HCT116 (cell line): ENCODE measurements at regions not wholly inside any gene's neighbourhood (a gene's known extent, or its start where the extent isn't known, plus 50 kb on each side); places are given as distances from the start of the nearest gene placed in this dataset.

Source experiments
- ATAC-seq: fragments of 200-7000 bp; cut with Tn5 transposase; 2 replicates; pipeline ENCODE4 v1.9.1; 2020; ENCODE audit warnings: mild to moderate bottlenecking, moderate library complexity
- BruUV-seq: library from RNA; stranded (reverse); fragments of 400-500 nt; replicated peaks from 2 replicates; lab custom pipeline; 2021; lab: Mats Ljungman, UMichigan
- CTCF ChIA-PET: fragments of 300-600 bp; sonication (Branson Sonifier 250); formaldehyde crosslinking; loops from one replicate; lab custom pipeline; 2021; ENCODE audit warnings: antibody characterized with exemption; lab: Charles Lee
- POLR2A ChIA-PET: fragments of 300-600, 350-600 bp; sonication (Branson Sonifier 250); formaldehyde crosslinking; loops from one replicate; lab custom pipeline; 2021; ENCODE audit warnings: antibody characterized with exemption; lab: Charles Lee
- RAD21 ChIA-PET, 2 experiments: fragments of 300-600 bp; sonication (Branson Sonifier 250); formaldehyde crosslinking; loops; one replicate each; lab custom pipeline; 2023; ENCODE audit warnings: low total read pairs in 2 of 2; ENCODE audit not compliant: uncharacterized antibody in 2 of 2, unreplicated experiment in 2 of 2, low non-redundant PET in 1 of 2; lab: Charles Lee
- DNase-seq: peaks from one replicate; pipeline ENCODE4 v3.0.0-alpha.2; 2010; ENCODE audit warnings: low read depth, low spot score
- H2AFZ ChIP-seq: fragments of 200-600 bp; shearing (Covaris generic), sonication (generic); 2 replicates; pipeline ENCODE4 v1.6.1; 2017; ENCODE audit warnings: low read depth, mixed run types, mixed read lengths, antibody characterized with exemption, low read length; ENCODE audit not compliant: poor library complexity, severe bottlenecking
- H3K27ac ChIP-seq: 2 replicates; pipeline ENCODE4 v1.5.1; 2012; ENCODE audit warnings: low read depth, low read length
- H3K27me3 ChIP-seq: fragments of 200-600 bp; sonication (generic); 2 replicates; pipeline ENCODE4 v1.6.1; 2016; ENCODE audit warnings: mixed run types, low read length, mixed read lengths; ENCODE audit not compliant: insufficient read depth
- H3K36me3 ChIP-seq, 2 experiments: fragments of 200-500 bp in 1 of 2; fragments of 200-600 bp in 1 of 2; sonication (Bioruptor generic) in 1 of 2; sonication (generic) in 1 of 2; 2 replicates each; pipeline versions ENCODE4 v1.5.1 to v1.6.1; 2014 to 2016; ENCODE audit warnings: low read length in 2 of 2, inconsistent platforms in 1 of 2, mixed read lengths in 1 of 2, mixed run types in 1 of 2; ENCODE audit not compliant: insufficient read depth in 2 of 2, control insufficient read depth in 1 of 2
- H3K4me1 ChIP-seq, 2 experiments: fragments of 200-600 bp in 1 of 2; sonication (generic) in 1 of 2; 2 replicates each; pipeline versions ENCODE4 v1.5.1 to v1.6.1; 2012 to 2017; ENCODE audit warnings: low read length in 2 of 2, inconsistent platforms in 1 of 2, mild to moderate bottlenecking in 1 of 2, mixed read lengths in 1 of 2, mixed run types in 1 of 2, moderate library complexity in 1 of 2; ENCODE audit not compliant: insufficient read depth in 2 of 2, control insufficient read depth in 1 of 2
- H3K4me2 ChIP-seq: fragments of 200-600 bp; sonication (generic); 2 replicates; pipeline ENCODE4 v1.6.1; 2017; ENCODE audit warnings: mixed run types, low read length, mixed read lengths
- H3K4me3 ChIP-seq, 2 experiments: fragments of 200-600 bp in 1 of 2; sonication (generic) in 1 of 2; replicated peaks in 1 of 2; 2 replicates each; pipeline ENCODE4 v1.5.1; 2011 to 2016; ENCODE audit warnings: low read length in 2 of 2, control low read depth in 1 of 2, low read depth in 1 of 2, mild to moderate bottlenecking in 1 of 2, mixed read lengths in 1 of 2, mixed run types in 1 of 2
- H3K79me2 ChIP-seq: fragments of 200-600 bp; sonication (generic); 2 replicates; pipeline ENCODE4 v1.6.1; 2017; ENCODE audit warnings: mild to moderate bottlenecking, mixed run types, low read length, moderate library complexity, mixed read lengths; ENCODE audit not compliant: insufficient read depth
- H3K9ac ChIP-seq: fragments of 200-600 bp; sonication (generic); 2 replicates; pipeline ENCODE4 v1.6.1; 2016; ENCODE audit warnings: low read length, mixed read lengths
- H3K9me2 ChIP-seq: fragments of 200-600 bp; sonication (generic), shearing (Covaris generic); 2 replicates; pipeline ENCODE4 v1.6.1; 2017; ENCODE audit warnings: mixed run types, mild to moderate bottlenecking, moderate library complexity; ENCODE audit not compliant: insufficient read depth
- H3K9me3 ChIP-seq, 2 experiments: fragments of 200-500 bp in 1 of 2; fragments of 200-600 bp in 1 of 2; sonication (Bioruptor generic) in 1 of 2; sonication (generic) in 1 of 2; 2 replicates each; pipeline ENCODE4 v1.6.1; 2014 to 2017; ENCODE audit warnings: low read length in 2 of 2, mixed read lengths in 2 of 2, inconsistent platforms in 1 of 2, low read depth in 1 of 2, mild to moderate bottlenecking in 1 of 2, mixed run types in 1 of 2, moderate library complexity in 1 of 2; ENCODE audit not compliant: control insufficient read depth in 1 of 2, insufficient read depth in 1 of 2
- H4K20me1 ChIP-seq: fragments of 200-600 bp; sonication (generic), shearing (Covaris generic); 2 replicates; pipeline ENCODE4 v1.6.1; 2017; ENCODE audit warnings: mixed run types, mild to moderate bottlenecking, moderate library complexity; ENCODE audit not compliant: insufficient read depth
- CBX3 ChIP-seq: IDR thresholded peaks from 2 replicates; pipeline ENCODE4 v1.6.1; 2012; ENCODE audit warnings: low read depth
- CEBPB ChIP-seq: IDR thresholded peaks from 2 replicates; pipeline ENCODE4 v1.6.1; 2012; ENCODE audit warnings: low read depth
- EGR1 ChIP-seq: IDR thresholded peaks from 2 replicates; pipeline ENCODE4 v1.6.1; 2012; ENCODE audit warnings: low read depth
- EZH2phosphoT487 ChIP-seq: fragments of 200-600 bp; IDR thresholded peaks from 2 replicates; pipeline ENCODE4 v1.6.1; 2018; ENCODE audit warnings: antibody characterized with exemption, borderline replicate concordance
- POLR2AphosphoS5 ChIP-seq: IDR thresholded peaks from 2 replicates; pipeline ENCODE4 v1.6.1; 2011; ENCODE audit warnings: mild to moderate bottlenecking, low read depth, low read length, moderate library complexity
- SRF ChIP-seq: IDR thresholded peaks from 2 replicates; pipeline ENCODE4 v1.6.1; 2012; ENCODE audit warnings: low read depth
- ZFX ChIP-seq: fragments of 450-650 bp; IDR thresholded peaks from 2 replicates; pipeline ENCODE4 v1.6.1; 2017
- intact Hi-C: fragments of 100-400 bp; cut with micrococcal nuclease; formaldehyde crosslinking; loops from 2 replicates; pipeline ENCODE4 v1.10.0; 2022
- TF ChIP-seq, protein P1 (sequence below): IDR thresholded peaks from 2 replicates; pipeline ENCODE4 v1.6.1; 2012; ENCODE audit warnings: low read depth
- TF ChIP-seq, protein P2 (sequence below): IDR thresholded peaks from 2 replicates; pipeline ENCODE4 v1.6.1; 2012

DNA sequence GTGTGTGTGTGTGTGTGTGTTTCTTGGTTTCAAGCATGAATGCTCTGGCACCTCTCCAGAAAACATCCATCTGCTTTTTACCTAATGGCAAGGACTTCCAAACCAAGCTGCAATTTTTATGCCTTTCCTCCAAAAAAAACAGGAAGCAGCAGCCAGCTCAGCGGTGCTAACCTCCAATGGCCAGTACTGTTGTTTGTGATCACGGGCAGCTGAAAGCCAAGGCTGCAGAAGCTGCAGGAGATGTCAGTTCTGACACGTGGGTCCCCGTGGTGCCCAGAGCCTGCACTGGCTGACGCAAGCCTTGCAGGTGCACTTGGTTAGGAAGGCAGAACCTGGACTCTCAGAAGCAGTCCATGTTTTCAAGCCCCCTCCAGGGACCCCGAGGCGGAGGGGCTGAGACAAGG is 313.6 kb upstream of the DDX53 start:
- Histone ChIP-seq H3K9me3 (no peaks in the 10 kb centered on the region), H3K4me2 (no peak overlapping the region), H3K27me3 (0 out of 2 replicates have a peak, but pooled peaks cover 9% of the 10 kb centered on the region), H3K27ac (no peak overlapping the region), H2AFZ (no peak overlapping the region), H3K4me1 (no peaks in the 10 kb centered on the region), H3K9me2 (no peaks in the 10 kb centered on the region), H3K79me2 (no peaks in the 10 kb centered on the region), H4K20me1 (no peaks in the 10 kb centered on the region), H3K9ac (no peak overlapping the region), H3K4me3 (no peak overlapping the region), H3K36me3 (no peaks in the 10 kb centered on the region)
- ChIA-PET CTCF (no interaction called here), RAD21 (no interaction called here), POLR2A (no interaction called here)
- intact Hi-C loops, result no loop called here
- no peak for ATAC-seq
- no peak for DNase-seq
- BruUV-seq, result no TSS peak
- TF ChIP-seq POLR2AphosphoS5 (no peak), EZH2phosphoT487 (no peak), SRF (no peak), CEBPB (no peak), EGR1 (no peak), CBX3 (no peak), ZFX (no peak)
- TF ChIP-seq, protein P1, sequence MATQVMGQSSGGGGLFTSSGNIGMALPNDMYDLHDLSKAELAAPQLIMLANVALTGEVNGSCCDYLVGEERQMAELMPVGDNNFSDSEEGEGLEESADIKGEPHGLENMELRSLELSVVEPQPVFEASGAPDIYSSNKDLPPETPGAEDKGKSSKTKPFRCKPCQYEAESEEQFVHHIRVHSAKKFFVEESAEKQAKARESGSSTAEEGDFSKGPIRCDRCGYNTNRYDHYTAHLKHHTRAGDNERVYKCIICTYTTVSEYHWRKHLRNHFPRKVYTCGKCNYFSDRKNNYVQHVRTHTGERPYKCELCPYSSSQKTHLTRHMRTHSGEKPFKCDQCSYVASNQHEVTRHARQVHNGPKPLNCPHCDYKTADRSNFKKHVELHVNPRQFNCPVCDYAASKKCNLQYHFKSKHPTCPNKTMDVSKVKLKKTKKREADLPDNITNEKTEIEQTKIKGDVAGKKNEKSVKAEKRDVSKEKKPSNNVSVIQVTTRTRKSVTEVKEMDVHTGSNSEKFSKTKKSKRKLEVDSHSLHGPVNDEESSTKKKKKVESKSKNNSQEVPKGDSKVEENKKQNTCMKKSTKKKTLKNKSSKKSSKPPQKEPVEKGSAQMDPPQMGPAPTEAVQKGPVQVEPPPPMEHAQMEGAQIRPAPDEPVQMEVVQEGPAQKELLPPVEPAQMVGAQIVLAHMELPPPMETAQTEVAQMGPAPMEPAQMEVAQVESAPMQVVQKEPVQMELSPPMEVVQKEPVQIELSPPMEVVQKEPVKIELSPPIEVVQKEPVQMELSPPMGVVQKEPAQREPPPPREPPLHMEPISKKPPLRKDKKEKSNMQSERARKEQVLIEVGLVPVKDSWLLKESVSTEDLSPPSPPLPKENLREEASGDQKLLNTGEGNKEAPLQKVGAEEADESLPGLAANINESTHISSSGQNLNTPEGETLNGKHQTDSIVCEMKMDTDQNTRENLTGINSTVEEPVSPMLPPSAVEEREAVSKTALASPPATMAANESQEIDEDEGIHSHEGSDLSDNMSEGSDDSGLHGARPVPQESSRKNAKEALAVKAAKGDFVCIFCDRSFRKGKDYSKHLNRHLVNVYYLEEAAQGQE, result no peak
- TF ChIP-seq, protein P2, sequence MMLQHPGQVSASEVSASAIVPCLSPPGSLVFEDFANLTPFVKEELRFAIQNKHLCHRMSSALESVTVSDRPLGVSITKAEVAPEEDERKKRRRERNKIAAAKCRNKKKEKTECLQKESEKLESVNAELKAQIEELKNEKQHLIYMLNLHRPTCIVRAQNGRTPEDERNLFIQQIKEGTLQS, result no peak
- TF ChIP-seq, all 23 proteins: peak for 0
